Kidney (tissue), 13 donors: ENCODE measurements at regions not wholly inside any gene's neighbourhood (a gene's known extent, or its start where the extent isn't known, plus 50 kb on each side); places are given as distances from the start of the nearest gene placed in this dataset.

Source experiments
- DNase-seq, 5 donors: peaks; one replicate each; pipeline ENCODE4 v3.0.0-alpha.2; 2013 to 2020
- FAIRE-seq: peaks from 2 replicates; lab custom pipeline; 2012; peaks lifted over from hg19 to GRCh38; lab: Jason Lieb, UNC
- H3K27ac ChIP-seq, 2 donors: one replicate each; pipeline ENCODE4 v1.7.0; 2013; ENCODE audit warnings: low read depth in 2 of 2, low read length in 2 of 2, inconsistent platforms in 1 of 2
- H3K27me3 ChIP-seq: one replicate; pipeline ENCODE4 v1.7.1; 2013; ENCODE audit warnings: low read length, inconsistent platforms; ENCODE audit not compliant: control insufficient read depth, insufficient read depth
- H3K36me3 ChIP-seq, 3 donors: one replicate each; pipeline versions ENCODE4 v1.7.0 to v1.7.1; 2013; ENCODE audit warnings: low read length in 3 of 3, control low read depth in 1 of 3, inconsistent platforms in 1 of 3; ENCODE audit not compliant: insufficient read depth in 3 of 3, control insufficient read depth in 2 of 3
- H3K4me1 ChIP-seq, 3 donors: one replicate each; pipeline versions ENCODE4 v1.7.0 to v1.7.1; 2013; ENCODE audit warnings: low read length in 3 of 3, inconsistent platforms in 1 of 3, low read depth in 1 of 3; ENCODE audit not compliant: control insufficient read depth in 2 of 3, insufficient read depth in 2 of 3
- H3K4me3 ChIP-seq, 3 donors: one replicate each; pipeline versions ENCODE4 v1.7.0 to v1.8.1; 2013; ENCODE audit warnings: low read length in 3 of 3, control low read depth in 1 of 3, inconsistent platforms in 1 of 3
- H3K9ac ChIP-seq, 3 donors: one replicate each; pipeline versions ENCODE4 v1.7.0 to v1.7.1; 2013; ENCODE audit warnings: low read length in 3 of 3, control low read depth in 1 of 3, inconsistent platforms in 1 of 3
- H3K9me3 ChIP-seq, 3 donors: one replicate each; pipeline versions ENCODE4 v1.7.0 to v1.7.1; 2013; ENCODE audit warnings: low read length in 3 of 3, control low read depth in 1 of 3, inconsistent platforms in 1 of 3; ENCODE audit not compliant: control insufficient read depth in 2 of 3, insufficient read depth in 1 of 3
- intact Hi-C: fragments of 100-400 bp; cut with DNase I; formaldehyde crosslinking; loops from one replicate; pipeline ENCODE4 v1.11.1; 2022
- TF ChIP-seq, protein P1 (sequence below): IDR thresholded peaks from 3 replicates; pipeline ENCODE4 v1.5.1; 2012; ENCODE audit warnings: mild to moderate bottlenecking, moderate library complexity, borderline replicate concordance; ENCODE audit not compliant: insufficient read depth; ENCODE audit errors: extremely low read depth
- donor health status: control.
- donor health status: control.
- donor health status: control.
- donor health status: control.
- donor health status: control.
- donor health status: DM: yes; HTN: yes; CAD: no.
- donor health status: Normal renal cell carcinoma (clear cell type).

DNA sequence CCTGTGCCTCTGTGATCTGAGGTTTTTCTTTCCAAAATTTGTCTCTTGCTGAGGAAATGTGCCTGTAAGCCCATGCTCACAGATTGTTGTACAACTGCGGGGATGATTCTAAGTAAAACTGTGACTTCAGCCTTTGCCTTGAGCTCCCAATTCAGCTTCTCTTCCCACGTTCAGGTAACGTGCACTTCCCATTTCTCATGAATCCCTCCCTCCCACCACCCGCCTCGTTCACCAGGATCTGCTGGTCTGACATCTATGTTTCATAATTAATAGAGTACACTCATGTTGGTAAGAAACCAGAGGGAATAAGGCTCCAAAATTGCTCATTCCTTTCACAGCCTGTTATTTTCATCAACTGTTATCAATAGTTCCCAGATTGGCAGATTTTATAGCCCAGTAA lies 332.6 kb upstream of the TPK1 start:
- DNase-seq = no peak
- Histone ChIP-seq H3K4me1 (no peaks in the 10 kb centered on the region), H3K9me3 (no peaks in the 10 kb centered on the region), H3K36me3 (no peaks in the 10 kb centered on the region), H3K27me3 (no peaks in the 10 kb centered on the region), H3K4me3 (no peak overlapping the region), H3K9ac (no peak overlapping the region), H3K27ac (no peak overlapping the region)
- intact Hi-C loops = no loop called here
- TF ChIP-seq, protein P1, sequence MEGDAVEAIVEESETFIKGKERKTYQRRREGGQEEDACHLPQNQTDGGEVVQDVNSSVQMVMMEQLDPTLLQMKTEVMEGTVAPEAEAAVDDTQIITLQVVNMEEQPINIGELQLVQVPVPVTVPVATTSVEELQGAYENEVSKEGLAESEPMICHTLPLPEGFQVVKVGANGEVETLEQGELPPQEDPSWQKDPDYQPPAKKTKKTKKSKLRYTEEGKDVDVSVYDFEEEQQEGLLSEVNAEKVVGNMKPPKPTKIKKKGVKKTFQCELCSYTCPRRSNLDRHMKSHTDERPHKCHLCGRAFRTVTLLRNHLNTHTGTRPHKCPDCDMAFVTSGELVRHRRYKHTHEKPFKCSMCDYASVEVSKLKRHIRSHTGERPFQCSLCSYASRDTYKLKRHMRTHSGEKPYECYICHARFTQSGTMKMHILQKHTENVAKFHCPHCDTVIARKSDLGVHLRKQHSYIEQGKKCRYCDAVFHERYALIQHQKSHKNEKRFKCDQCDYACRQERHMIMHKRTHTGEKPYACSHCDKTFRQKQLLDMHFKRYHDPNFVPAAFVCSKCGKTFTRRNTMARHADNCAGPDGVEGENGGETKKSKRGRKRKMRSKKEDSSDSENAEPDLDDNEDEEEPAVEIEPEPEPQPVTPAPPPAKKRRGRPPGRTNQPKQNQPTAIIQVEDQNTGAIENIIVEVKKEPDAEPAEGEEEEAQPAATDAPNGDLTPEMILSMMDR = no peak
- no peak for FAIRE-seq

DNA sequence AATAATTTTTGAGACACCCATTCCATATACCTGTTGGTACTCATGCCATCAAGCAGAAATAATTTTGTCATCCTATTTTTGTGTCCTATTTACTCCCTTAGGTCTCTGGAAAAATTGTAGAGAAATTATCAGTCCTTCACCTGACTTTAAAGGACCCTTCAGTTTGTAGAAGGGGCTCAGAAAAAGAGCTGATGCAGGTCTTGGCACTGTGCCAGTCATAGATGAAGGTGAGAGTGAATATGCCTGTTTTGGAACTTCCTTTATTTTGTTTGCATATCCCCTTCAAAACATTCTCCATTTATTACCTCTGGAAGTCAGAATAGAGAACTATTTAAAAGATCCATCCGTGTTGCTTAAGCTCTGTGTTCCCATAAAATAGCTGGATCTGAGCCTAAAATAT lies 321.0 kb upstream of the TPK1 start:
- H3K4me3 ChIP-seq = no peak overlapping the region
- no peak overlapping the region for H3K9ac ChIP-seq
- no peaks in the 10 kb centered on the region for H3K27me3 ChIP-seq
- TF ChIP-seq, protein P1 = no peak
- intact Hi-C loops = no loop called here
- H3K36me3 ChIP-seq = no peaks in the 10 kb centered on the region
- H3K27ac ChIP-seq = no peak overlapping the region
- FAIRE-seq (no peak), DNase-seq (no peak)
- H3K9me3 ChIP-seq = no peaks in the 10 kb centered on the region
- H3K4me1 ChIP-seq = no peaks in the 10 kb centered on the region

- no peak overlapping the region for H3K27ac ChIP-seq
These were observed 316.7 kb upstream of the TPK1 start for GRCh38 chr7:145152589-145152988.

More at GRCh38 chr7:145152589-145152988, 316.7 kb upstream of the TPK1 start:
- Histone ChIP-seq H3K36me3 (no peaks in the 10 kb centered on the region), H3K4me3 (no peak overlapping the region), H3K4me1 (no peaks in the 10 kb centered on the region), H3K27me3 (no peaks in the 10 kb centered on the region), H3K9ac (no peak overlapping the region), H3K9me3 (no peaks in the 10 kb centered on the region)
- DNase-seq (no peak), FAIRE-seq (no peak)
- intact Hi-C loops = no loop called here
- TF ChIP-seq, protein P1 = no peak
